ENCODE measurements at regions not wholly inside any gene's neighbourhood (a gene's known extent, or its start where the extent isn't known, plus 50 kb on each side); places are given as distances from the start of the nearest gene placed in this dataset.

- DNase-seq (ENCODE audit: extremely low read depth, low read depth): no peak
These were observed 567.4 kb upstream of the MKI67 start for GRCh38 chr10:128693493-128694131.

- no peak for DNase-seq (ENCODE audit: extremely low read depth, low read depth)
These were observed 568.1 kb upstream of the MKI67 start for GRCh38 chr10:128694168-128694850.

- no peak for DNase-seq (ENCODE audit: extremely low read depth, low read depth)
These were observed 568.9 kb upstream of the MKI67 start for GRCh38 chr10:128694851-128695725.

GRCh38 chr10:128695931-128696330 is 569.7 kb upstream of the MKI67 start:
- DNase-seq (ENCODE audit: extremely low read depth, low read depth): no peak

- DNase-seq (ENCODE audit: extremely low read depth, low read depth): no peak
These were observed 571.2 kb upstream of the MKI67 start for GRCh38 chr10:128697437-128697836.

- no peak for DNase-seq (ENCODE audit: extremely low read depth, low read depth)
These were observed 575.2 kb upstream of the MKI67 start for GRCh38 chr10:128701381-128701780.

GRCh38 chr10:128701837-128702236 is 575.6 kb upstream of the MKI67 start:
- no peak for DNase-seq (ENCODE audit: extremely low read depth, low read depth)

GRCh38 chr10:128704716-128705115 is 578.5 kb upstream of the MKI67 start:
- DNase-seq (ENCODE audit: extremely low read depth, low read depth): no peak

GRCh38 chr10:128708182-128708581 is 582.0 kb upstream of the MKI67 start:
- DNase-seq (ENCODE audit: extremely low read depth, low read depth): no peak

GRCh38 chr10:128709686-128710085 is 583.5 kb upstream of the MKI67 start:
- no peak for DNase-seq (ENCODE audit: extremely low read depth, low read depth)

GRCh38 chr10:128710098-128710797 is 584.0 kb upstream of the MKI67 start:
- DNase-seq (ENCODE audit: extremely low read depth, low read depth): no peak

- no peak for DNase-seq (ENCODE audit: extremely low read depth, low read depth)
These were observed 584.6 kb upstream of the MKI67 start for GRCh38 chr10:128710798-128711183.

GRCh38 chr10:128711806-128712205 is 585.6 kb upstream of the MKI67 start:
- no peak for DNase-seq (ENCODE audit: extremely low read depth, low read depth)

- DNase-seq (ENCODE audit: extremely low read depth, low read depth): no peak
These were observed 586.6 kb upstream of the MKI67 start for GRCh38 chr10:128712661-128713400.

- no peak for DNase-seq (ENCODE audit: extremely low read depth, low read depth)
These were observed 587.2 kb upstream of the MKI67 start for GRCh38 chr10:128713471-128713870.

- no peak for DNase-seq (ENCODE audit: extremely low read depth, low read depth)
These were observed 587.8 kb upstream of the MKI67 start for GRCh38 chr10:128713874-128714570.

GRCh38 chr10:128714644-128715415 is 588.6 kb upstream of the MKI67 start:
- no peak for DNase-seq (ENCODE audit: extremely low read depth, low read depth)

GRCh38 chr10:128716181-128716580 is 590.0 kb upstream of the MKI67 start:
- DNase-seq (ENCODE audit: extremely low read depth, low read depth): no peak

- no peak for DNase-seq (ENCODE audit: extremely low read depth, low read depth)
These were observed 595.8 kb upstream of the MKI67 start for GRCh38 chr10:128721963-128722445.
